ENCODE measurements at regions not wholly inside any gene's neighbourhood (a gene's known extent, or its start where the extent isn't known, plus 50 kb on each side); places are given as distances from the start of the nearest gene placed in this dataset.

GRCh38 chrX:10906866-10907265 lies 204.3 kb upstream of the HCCS start:
- no peak overlapping the region for H3K4me3 ChIP-seq (ENCODE audit: low read depth, low read length)
- in situ Hi-C loops (cut with HindIII; ENCODE audit: low sequenced_read_pairs): no loop called here
- DNase-seq (ENCODE audit: low read depth, low spot score): no peak
- no peak for TF ChIP-seq CTCF (IDR thresholded peaks at IDR 0.05; ENCODE audit: low read depth, low read length)

DNA sequence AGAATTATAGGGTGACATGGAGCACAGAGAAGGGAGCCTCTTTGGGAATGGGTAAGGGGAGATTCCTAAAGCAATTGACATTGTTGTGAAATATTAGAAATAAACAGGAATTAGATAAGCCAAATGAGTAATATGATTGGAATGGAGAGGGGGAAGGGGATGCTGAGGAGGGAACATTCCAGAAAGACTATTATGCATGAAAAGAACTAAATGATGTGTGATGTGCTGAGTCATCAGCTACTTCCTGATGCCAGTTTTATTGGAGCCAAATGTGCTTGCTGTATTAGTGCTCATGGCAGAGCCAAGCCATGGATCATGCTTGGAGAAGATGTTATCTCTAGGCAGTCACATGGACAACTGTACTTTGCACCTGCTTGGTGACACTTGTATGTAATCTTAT lies 189.0 kb upstream of the HCCS start:
- in situ Hi-C loops (cut with HindIII; ENCODE audit: low sequenced_read_pairs): no loop called here
- no peak overlapping the region for H3K4me3 ChIP-seq (ENCODE audit: low read depth, low read length)
- peak; percentile 73 for DNase-seq (ENCODE audit: low read depth, low spot score)
- no peak for TF ChIP-seq CTCF (IDR thresholded peaks at IDR 0.05; ENCODE audit: low read depth, low read length)

- no peak for TF ChIP-seq CTCF (IDR thresholded peaks at IDR 0.05; ENCODE audit: low read depth, low read length)
- H3K4me3 ChIP-seq (ENCODE audit: low read depth, low read length): no peak overlapping the region
- DNase-seq (ENCODE audit: low read depth, low spot score): no peak
- in situ Hi-C loops (cut with HindIII; ENCODE audit: low sequenced_read_pairs): no loop called here
Measured at GRCh38 chrX:10922835-10923234, 188.3 kb upstream of the HCCS start.

GRCh38 chrX:10923466-10923865 lies 187.7 kb upstream of the HCCS start:
- in situ Hi-C loops (cut with HindIII; ENCODE audit: low sequenced_read_pairs): no loop called here
- no peak overlapping the region for H3K4me3 ChIP-seq (ENCODE audit: low read depth, low read length)
- DNase-seq (ENCODE audit: low read depth, low spot score): no peak
- TF ChIP-seq CTCF (IDR thresholded peaks at IDR 0.05; ENCODE audit: low read depth, low read length): no peak

DNA sequence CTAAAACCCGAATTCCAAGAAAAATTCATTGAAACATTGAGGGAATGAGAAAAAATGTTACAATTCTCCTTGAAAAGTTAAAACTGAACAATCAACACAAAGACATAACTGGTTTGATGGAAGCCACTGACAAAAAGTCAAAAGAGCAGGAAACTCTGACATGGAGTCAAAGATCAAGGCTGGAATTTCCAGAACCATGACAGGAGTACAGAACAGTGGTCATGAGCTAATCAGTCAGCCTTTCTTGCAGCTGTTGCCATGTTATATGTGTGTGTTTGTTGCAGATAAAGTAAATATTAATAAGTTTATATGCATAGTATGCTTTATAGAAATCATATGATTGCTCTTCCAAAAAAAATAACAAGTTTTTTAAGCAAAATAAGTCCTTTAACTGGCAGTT lies 184.7 kb upstream of the HCCS start:
- TF ChIP-seq CTCF (IDR thresholded peaks at IDR 0.05; ENCODE audit: low read depth, low read length): no peak
- in situ Hi-C loops (cut with HindIII; ENCODE audit: low sequenced_read_pairs): no loop called here
- no peak overlapping the region for H3K4me3 ChIP-seq (ENCODE audit: low read depth, low read length)
- DNase-seq (ENCODE audit: low read depth, low spot score): no peak

- H3K4me3 ChIP-seq (ENCODE audit: low read depth, low read length): no peak overlapping the region
- no peak for TF ChIP-seq CTCF (IDR thresholded peaks at IDR 0.05; ENCODE audit: low read depth, low read length)
- no peak for DNase-seq (ENCODE audit: low read depth, low spot score)
- in situ Hi-C loops (cut with HindIII; ENCODE audit: low sequenced_read_pairs): no loop called here
Measured at GRCh38 chrX:10926891-10927290, 184.2 kb upstream of the HCCS start.

DNA sequence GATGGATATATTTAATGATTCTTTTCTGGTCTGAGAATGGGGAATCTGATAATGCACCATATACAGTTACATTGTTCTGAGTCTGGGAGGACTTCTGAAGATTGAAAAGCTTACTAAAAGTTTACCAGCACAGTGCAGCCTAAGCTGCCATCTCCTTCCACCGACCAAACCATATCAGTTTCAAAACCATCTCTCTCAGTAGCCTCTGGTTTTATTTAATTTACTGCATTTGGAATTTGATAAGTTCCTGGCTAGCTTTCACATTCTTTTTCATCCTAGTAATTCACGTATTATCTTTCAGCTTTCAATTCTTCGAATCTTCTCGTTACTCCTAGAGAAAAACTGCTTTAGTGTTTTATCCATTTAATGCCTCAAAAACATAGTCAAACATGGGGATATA lies 181.4 kb upstream of the HCCS start:
- H3K4me3 ChIP-seq (ENCODE audit: low read depth, low read length): no peak overlapping the region
- in situ Hi-C loops (cut with HindIII; ENCODE audit: low sequenced_read_pairs): no loop called here
- DNase-seq (ENCODE audit: low read depth, low spot score): no peak
- TF ChIP-seq CTCF (IDR thresholded peaks at IDR 0.05; ENCODE audit: low read depth, low read length): no peak
